GM23338 (cell line): ENCODE measurements at regions not wholly inside any gene's neighbourhood (a gene's known extent, or its start where the extent isn't known, plus 50 kb on each side); places are given as distances from the start of the nearest gene placed in this dataset.

ENCODE experiments used
- ATAC-seq: fragments of 200-7000 bp; cut with Tn5 transposase; 3 replicates; pipeline ENCODE4 v1.9.1; 2020
- DNase-seq: peaks from one replicate; pipeline ENCODE4 v3.0.0-alpha.2; 2015; ENCODE audit warnings: low spot score
- H2AFZ ChIP-seq: fragments of 200-600 bp; sonication (generic); 2 replicates; pipeline ENCODE4 v1.8.0; 2016; ENCODE audit warnings: antibody characterized with exemption, mild to moderate bottlenecking, moderate library complexity
- H3F3A ChIP-seq: fragments of 200-600 bp; sonication (generic); replicated peaks from 2 replicates; pipeline ENCODE4 v1.8.0; 2017; ENCODE audit warnings: antibody characterized with exemption, mixed run types, low read depth
- H3K27ac ChIP-seq: fragments of 200-600 bp; sonication (generic); 2 replicates; pipeline ENCODE4 v1.6.1; 2016; ENCODE audit warnings: low read depth
- H3K27me3 ChIP-seq: fragments of 200-600 bp; sonication (generic); 2 replicates; pipeline ENCODE4 v1.8.0; 2016; ENCODE audit warnings: mild to moderate bottlenecking, mixed run types, moderate library complexity; ENCODE audit not compliant: insufficient read depth
- H3K36me3 ChIP-seq: fragments of 200-600 bp; sonication (generic); 2 replicates; pipeline ENCODE4 v1.8.0; 2016; ENCODE audit warnings: mild to moderate bottlenecking; ENCODE audit not compliant: insufficient read depth
- H3K4me1 ChIP-seq: fragments of 200-600 bp; sonication (generic); 2 replicates; pipeline ENCODE4 v1.8.0; 2016; ENCODE audit warnings: mild to moderate bottlenecking, moderate library complexity; ENCODE audit not compliant: insufficient read depth
- H3K4me2 ChIP-seq: fragments of 200-600 bp; sonication (generic); 2 replicates; pipeline ENCODE4 v1.7.1; 2017; ENCODE audit warnings: mixed run types
- H3K4me3 ChIP-seq: fragments of 200-600 bp; sonication (generic); 2 replicates; pipeline ENCODE4 v1.6.1; 2016; ENCODE audit warnings: mixed run types
- H3K79me2 ChIP-seq: fragments of 200-600 bp; sonication (generic); replicated peaks from 2 replicates; pipeline ENCODE4 v1.8.0; 2017; ENCODE audit warnings: mild to moderate bottlenecking; ENCODE audit not compliant: insufficient read depth
- H3K9me2 ChIP-seq: fragments of 200-600 bp; sonication (generic); 2 replicates; pipeline ENCODE4 v1.8.0; 2017; ENCODE audit not compliant: insufficient read depth
- H4K20me1 ChIP-seq: fragments of 200-600 bp; sonication (generic); replicated peaks from 2 replicates; pipeline ENCODE4 v1.8.0; 2017; ENCODE audit warnings: mild to moderate bottlenecking; ENCODE audit not compliant: insufficient read depth
- H3K27ac Mint-ChIP-seq: 2 replicates; pipeline ENCODE4 v1.8.0; 2020; ENCODE audit warnings: inconsistent platforms, mild to moderate bottlenecking, moderate library complexity, mixed read lengths
- H3K27me3 Mint-ChIP-seq: 3 replicates; pipeline ENCODE4 v1.8.0; 2022; ENCODE audit warnings: low read depth, mild to moderate bottlenecking, moderate library complexity, mixed read lengths, inconsistent platforms; ENCODE audit not compliant: insufficient read depth, poor library complexity
- H3K36me3 Mint-ChIP-seq: 3 replicates; pipeline ENCODE4 v1.8.0; 2021; ENCODE audit warnings: low read depth, mild to moderate bottlenecking, inconsistent platforms, moderate library complexity, mixed read lengths
- H3K4me1 Mint-ChIP-seq: 3 replicates; pipeline ENCODE4 v1.8.0; 2020; ENCODE audit warnings: mild to moderate bottlenecking, inconsistent platforms, mixed read lengths
- H3K4me3 Mint-ChIP-seq: 3 replicates; pipeline ENCODE4 v1.8.0; 2021; ENCODE audit warnings: moderate library complexity, mild to moderate bottlenecking, inconsistent platforms, mixed read lengths
- H3K9me3 Mint-ChIP-seq: 3 replicates; pipeline ENCODE4 v1.8.0; 2020; ENCODE audit warnings: moderate library complexity, mild to moderate bottlenecking, inconsistent platforms, mixed read lengths
- CREB1 ChIP-seq: fragments of 250-450 bp; sonication (Bioruptor Pico); IDR thresholded peaks from 2 replicates; pipeline ENCODE4 v1.5.0; 2020; ENCODE audit warnings: low read depth, mild to moderate bottlenecking, moderate library complexity
- EZH2 ChIP-seq: fragments of 200-600 bp; sonication (generic); IDR thresholded peaks from one replicate; pipeline ENCODE4 v1.8.0; 2017; ENCODE audit warnings: antibody characterized with exemption, mild to moderate bottlenecking, low read depth; ENCODE audit not compliant: unreplicated experiment
- EZH2phosphoT487 ChIP-seq: fragments of 200-600 bp; sonication (generic); IDR thresholded peaks from one replicate; pipeline ENCODE4 v1.8.1; 2018; ENCODE audit warnings: antibody characterized with exemption; ENCODE audit not compliant: unreplicated experiment
- JUNB ChIP-seq: IDR thresholded peaks from one replicate; pipeline ENCODE4 v1.6.1; 2016; ENCODE audit warnings: antibody characterized with exemption; ENCODE audit not compliant: unreplicated experiment
- NANOG ChIP-seq: IDR thresholded peaks from 2 replicates; pipeline ENCODE4 v1.6.1; 2016; ENCODE audit warnings: antibody characterized with exemption, borderline replicate concordance
- POLR2AphosphoS5 ChIP-seq: IDR thresholded peaks from 2 replicates; pipeline ENCODE4 v1.6.1; 2016; ENCODE audit warnings: antibody characterized with exemption, low read depth
- REST ChIP-seq: IDR thresholded peaks from one replicate; pipeline ENCODE4 v1.6.1; 2018; ENCODE audit warnings: antibody characterized with exemption; ENCODE audit not compliant: unreplicated experiment
- STAT1 ChIP-seq: IDR thresholded peaks from one replicate; pipeline ENCODE4 v1.6.1; 2016; ENCODE audit warnings: antibody characterized with exemption; ENCODE audit not compliant: unreplicated experiment
- ZNF114 ChIP-seq: fragments of 250-450 bp; sonication (Bioruptor Pico); IDR thresholded peaks from 2 replicates; pipeline ENCODE4 v1.5.0; 2020; ENCODE audit warnings: mild to moderate bottlenecking, moderate library complexity
- ZNF331 ChIP-seq: fragments of 250-450 bp; sonication (Bioruptor Pico); IDR thresholded peaks from 2 replicates; pipeline ENCODE4 v1.5.0; 2020; ENCODE audit warnings: low read depth, mild to moderate bottlenecking, moderate library complexity
- ZNF462 ChIP-seq: fragments of 250-450 bp; sonication (Bioruptor Pico); IDR thresholded peaks from 2 replicates; pipeline ENCODE4 v1.5.0; 2020; ENCODE audit warnings: mild to moderate bottlenecking, moderate library complexity
- TF ChIP-seq, protein P1 (sequence below): IDR thresholded peaks from 2 replicates; pipeline ENCODE4 v1.6.1; 2016; ENCODE audit warnings: antibody characterized with exemption
- TF ChIP-seq, protein P2 (sequence below), 2 experiments: fragments of 200-600 bp in 1 of 2; sonication (generic) in 1 of 2; conservative IDR thresholded peaks; 2 replicates each; pipeline versions ENCODE4 v1.5.1 to v1.6.1; 2016 to 2017; ENCODE audit warnings: antibody characterized with exemption in 2 of 2, low read depth in 2 of 2, mild to moderate bottlenecking in 2 of 2, moderate library complexity in 1 of 2

DNA sequence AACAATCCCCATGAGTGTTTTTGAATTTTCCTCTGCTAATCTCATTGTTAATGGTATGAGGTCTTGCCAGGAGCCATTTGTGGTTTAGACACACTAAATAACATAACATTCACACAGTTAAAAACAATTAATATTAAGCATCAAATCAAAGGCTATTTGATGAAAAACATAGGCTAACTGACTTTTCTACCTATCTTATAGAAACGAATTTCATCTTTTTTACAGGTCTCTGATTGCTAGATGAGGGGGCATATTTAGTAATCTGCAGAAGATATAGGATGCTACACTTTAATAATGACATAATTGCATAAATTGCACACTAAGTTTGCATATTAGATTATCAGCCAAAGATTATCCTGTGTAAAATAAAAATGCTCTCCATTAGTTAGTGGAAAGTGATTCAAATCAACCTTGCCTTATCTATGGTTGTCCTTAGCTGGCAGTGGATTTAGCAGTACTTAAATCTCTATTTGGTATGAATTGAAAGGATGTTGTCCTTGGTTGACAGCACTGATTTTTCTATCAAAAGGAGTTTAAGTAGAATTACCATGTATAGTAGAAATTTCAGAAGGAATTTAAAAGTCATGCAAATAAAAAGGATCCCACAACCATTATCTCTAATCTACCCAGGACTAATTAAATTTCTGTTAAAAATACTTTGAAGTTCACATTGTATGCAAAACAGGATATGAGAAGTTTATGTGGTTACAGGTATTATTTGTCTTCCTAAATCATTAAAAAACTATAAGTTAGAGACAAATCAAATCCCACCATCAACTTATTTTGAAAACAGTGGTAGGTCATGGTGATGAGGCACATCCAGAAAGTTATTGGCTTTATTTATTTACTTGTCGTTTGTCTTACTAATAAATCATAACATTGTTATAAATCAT, 50.6 kb upstream of the SPAG16 start:
- Histone ChIP-seq H3K27ac (no peak overlapping the region), H3K4me3 (no peak overlapping the region), H3K27me3 (no peaks in the 10 kb centered on the region), H3K9me2 (no peaks in the 10 kb centered on the region), H3K79me2 (no peaks in the 10 kb centered on the region), H3K4me1 (peaks cover 23% of the 10 kb centered on the region), H3K4me2 (0 out of 2 replicates have a peak overlapping the region, but pooled peaks have one; percentile 59), H2AFZ (no peak overlapping the region), H3F3A (no peaks in the 10 kb centered on the region), H4K20me1 (no peaks in the 10 kb centered on the region), H3K36me3 (no peaks in the 10 kb centered on the region)
- no peak overlapping the region for H3K27ac Mint-ChIP-seq
- DNase-seq (no peak), ATAC-seq (no peak)
- TF ChIP-seq REST: no peak
- no peak for TF ChIP-seq CREB1 (CRISPR knock-in tag)
- TF ChIP-seq, protein P1, sequence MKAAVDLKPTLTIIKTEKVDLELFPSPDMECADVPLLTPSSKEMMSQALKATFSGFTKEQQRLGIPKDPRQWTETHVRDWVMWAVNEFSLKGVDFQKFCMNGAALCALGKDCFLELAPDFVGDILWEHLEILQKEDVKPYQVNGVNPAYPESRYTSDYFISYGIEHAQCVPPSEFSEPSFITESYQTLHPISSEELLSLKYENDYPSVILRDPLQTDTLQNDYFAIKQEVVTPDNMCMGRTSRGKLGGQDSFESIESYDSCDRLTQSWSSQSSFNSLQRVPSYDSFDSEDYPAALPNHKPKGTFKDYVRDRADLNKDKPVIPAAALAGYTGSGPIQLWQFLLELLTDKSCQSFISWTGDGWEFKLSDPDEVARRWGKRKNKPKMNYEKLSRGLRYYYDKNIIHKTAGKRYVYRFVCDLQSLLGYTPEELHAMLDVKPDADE: no peak
- TF ChIP-seq ZNF462: no peak
- no peak for TF ChIP-seq ZNF331 (CRISPR knock-in tag)
- no peak for TF ChIP-seq NANOG
- TF ChIP-seq ZNF114 (CRISPR knock-in tag): no peak
- no peak for TF ChIP-seq EZH2
- TF ChIP-seq EZH2phosphoT487: no peak
- TF ChIP-seq, protein P2, sequence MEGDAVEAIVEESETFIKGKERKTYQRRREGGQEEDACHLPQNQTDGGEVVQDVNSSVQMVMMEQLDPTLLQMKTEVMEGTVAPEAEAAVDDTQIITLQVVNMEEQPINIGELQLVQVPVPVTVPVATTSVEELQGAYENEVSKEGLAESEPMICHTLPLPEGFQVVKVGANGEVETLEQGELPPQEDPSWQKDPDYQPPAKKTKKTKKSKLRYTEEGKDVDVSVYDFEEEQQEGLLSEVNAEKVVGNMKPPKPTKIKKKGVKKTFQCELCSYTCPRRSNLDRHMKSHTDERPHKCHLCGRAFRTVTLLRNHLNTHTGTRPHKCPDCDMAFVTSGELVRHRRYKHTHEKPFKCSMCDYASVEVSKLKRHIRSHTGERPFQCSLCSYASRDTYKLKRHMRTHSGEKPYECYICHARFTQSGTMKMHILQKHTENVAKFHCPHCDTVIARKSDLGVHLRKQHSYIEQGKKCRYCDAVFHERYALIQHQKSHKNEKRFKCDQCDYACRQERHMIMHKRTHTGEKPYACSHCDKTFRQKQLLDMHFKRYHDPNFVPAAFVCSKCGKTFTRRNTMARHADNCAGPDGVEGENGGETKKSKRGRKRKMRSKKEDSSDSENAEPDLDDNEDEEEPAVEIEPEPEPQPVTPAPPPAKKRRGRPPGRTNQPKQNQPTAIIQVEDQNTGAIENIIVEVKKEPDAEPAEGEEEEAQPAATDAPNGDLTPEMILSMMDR (conservative IDR thresholded peaks at IDR 0.05; ENCODE audit: low read depth in 2 of 2): no peak
- no peak for TF ChIP-seq POLR2AphosphoS5
- no peak for TF ChIP-seq STAT1
- TF ChIP-seq JUNB: no peak
- no peaks in the 10 kb centered on the region for H3K9me3 Mint-ChIP-seq
- H3K36me3 Mint-ChIP-seq: no peaks in the 10 kb centered on the region
- H3K4me3 Mint-ChIP-seq: 0 out of 3 replicates have a peak overlapping the region, but pooled peaks have one; percentile 50
- H3K27me3 Mint-ChIP-seq: no peaks in the 10 kb centered on the region
- peaks cover 29% of the 10 kb centered on the region for H3K4me1 Mint-ChIP-seq
